Activated CD4-positive, alpha-beta memory T cell treated with anti-CD3 and anti-CD28 coated beads, Interleukin-2, amount 10 ng/mL, durations not matched to agents 7 days and 5 days (primary cell): ENCODE measurements at regions not wholly inside any gene's neighbourhood (a gene's known extent, or its start where the extent isn't known, plus 50 kb on each side); places are given as distances from the start of the nearest gene placed in this dataset.

Experiments
- CTCF ChIA-PET: fragments of 350-600 bp; sonication (Branson Sonifier 250); formaldehyde crosslinking; loops from one replicate; lab custom pipeline; 2021; ENCODE audit warnings: antibody characterized with exemption, inconsistent platforms; lab: Charles Lee
- POLR2A ChIA-PET: fragments of 350-600 bp; sonication (Branson Sonifier 250); formaldehyde crosslinking; loops from one replicate; lab custom pipeline; 2021; ENCODE audit warnings: antibody characterized with exemption; lab: Charles Lee
- DNase-seq: peaks from one replicate; pipeline ENCODE4 v3.0.0-alpha.2; 2020
- H3K27ac Mint-ChIP-seq: one replicate; pipeline ENCODE4 v1.8.0; 2021; ENCODE audit warnings: mild to moderate bottlenecking, mixed read lengths
- H3K27me3 Mint-ChIP-seq: one replicate; pipeline ENCODE4 v1.8.0; 2021; ENCODE audit warnings: mixed read lengths
- H3K36me3 Mint-ChIP-seq: one replicate; pipeline ENCODE4 v1.8.0; 2021; ENCODE audit warnings: low read depth, mixed read lengths
- H3K4me1 Mint-ChIP-seq: one replicate; pipeline ENCODE4 v1.8.0; 2021; ENCODE audit warnings: mixed read lengths
- H3K4me3 Mint-ChIP-seq: one replicate; pipeline ENCODE4 v1.8.0; 2021; ENCODE audit warnings: mild to moderate bottlenecking, mixed read lengths
- H3K9me3 Mint-ChIP-seq: one replicate; pipeline ENCODE4 v1.8.0; 2021; ENCODE audit warnings: mixed read lengths

GRCh38 chr1:104979651-104980050, 1230.0 kb downstream of the AMY1C start:
- no peak overlapping the region for H3K4me3 Mint-ChIP-seq
- H3K27me3 Mint-ChIP-seq, result no peaks in the 10 kb centered on the region
- POLR2A ChIA-PET, result no interaction called here
- DNase-seq, result no peak
- H3K4me1 Mint-ChIP-seq, result no peaks in the 10 kb centered on the region
- H3K27ac Mint-ChIP-seq, result no peak overlapping the region
- H3K9me3 Mint-ChIP-seq, result peaks cover 9% of the 10 kb centered on the region
- no peaks in the 10 kb centered on the region for H3K36me3 Mint-ChIP-seq
- CTCF ChIA-PET, result interaction anchor here (0.7 kb wide), 1 partner anchor 46 kb away, joined by 3 read pairs; no protein-coding TSS in a partner anchor

- ChIA-PET POLR2A (no interaction called here), CTCF (no interaction called here)
- H3K9me3 Mint-ChIP-seq, result peaks cover 9% of the 10 kb centered on the region
- DNase-seq, result no peak
- no peak overlapping the region for H3K27ac Mint-ChIP-seq
- H3K4me3 Mint-ChIP-seq, result no peak overlapping the region
- H3K36me3 Mint-ChIP-seq, result no peaks in the 10 kb centered on the region
- H3K27me3 Mint-ChIP-seq, result no peaks in the 10 kb centered on the region
- H3K4me1 Mint-ChIP-seq, result no peaks in the 10 kb centered on the region
Measured at GRCh38 chr1:104987210-104987609, 1237.5 kb downstream of the AMY1C start.

- CTCF ChIA-PET, result no interaction called here
- Mint-ChIP-seq H3K27ac (no peak overlapping the region), H3K27me3 (no peaks in the 10 kb centered on the region), H3K4me1 (no peaks in the 10 kb centered on the region), H3K9me3 (peaks cover 11% of the 10 kb centered on the region), H3K36me3 (no peaks in the 10 kb centered on the region), H3K4me3 (no peak overlapping the region)
- POLR2A ChIA-PET, result no interaction called here
- DNase-seq, result no peak
Measured at GRCh38 chr1:104989012-104989411, 1239.3 kb downstream of the AMY1C start.

- H3K27me3 Mint-ChIP-seq, result no peaks in the 10 kb centered on the region
- no peaks in the 10 kb centered on the region for H3K36me3 Mint-ChIP-seq
- H3K9me3 Mint-ChIP-seq, result peaks cover 6% of the 10 kb centered on the region
- no peak for DNase-seq
- H3K4me1 Mint-ChIP-seq, result no peaks in the 10 kb centered on the region
- ChIA-PET POLR2A (no interaction called here), CTCF (no interaction called here)
- H3K27ac Mint-ChIP-seq, result no peak overlapping the region
- no peak overlapping the region for H3K4me3 Mint-ChIP-seq
Measured at GRCh38 chr1:104991702-104992101, 1242.0 kb downstream of the AMY1C start.

- H3K4me3 Mint-ChIP-seq, result no peak overlapping the region
- DNase-seq, result no peak
- POLR2A ChIA-PET, result no interaction called here
- CTCF ChIA-PET, result no interaction called here
- H3K27ac Mint-ChIP-seq, result no peak overlapping the region
- no peaks in the 10 kb centered on the region for H3K27me3 Mint-ChIP-seq
- no peaks in the 10 kb centered on the region for H3K9me3 Mint-ChIP-seq
- no peaks in the 10 kb centered on the region for H3K36me3 Mint-ChIP-seq
- no peaks in the 10 kb centered on the region for H3K4me1 Mint-ChIP-seq
Measured at GRCh38 chr1:105000793-105001192, 1251.1 kb downstream of the AMY1C start.

GRCh38 chr1:105004515-105004914, 1254.8 kb downstream of the AMY1C start:
- no peak overlapping the region for H3K4me3 Mint-ChIP-seq
- H3K4me1 Mint-ChIP-seq, result no peaks in the 10 kb centered on the region
- peaks cover 3% of the 10 kb centered on the region for H3K9me3 Mint-ChIP-seq
- ChIA-PET CTCF (no interaction called here), POLR2A (no interaction called here)
- H3K27me3 Mint-ChIP-seq, result no peaks in the 10 kb centered on the region
- no peak overlapping the region for H3K27ac Mint-ChIP-seq
- no peak for DNase-seq
- H3K36me3 Mint-ChIP-seq, result no peaks in the 10 kb centered on the region

GRCh38 chr1:105005594-105006195, 1256.0 kb downstream of the AMY1C start:
- no peak overlapping the region for H3K4me3 Mint-ChIP-seq
- H3K27me3 Mint-ChIP-seq, result no peaks in the 10 kb centered on the region
- peaks cover 3% of the 10 kb centered on the region for H3K9me3 Mint-ChIP-seq
- no peaks in the 10 kb centered on the region for H3K36me3 Mint-ChIP-seq
- H3K27ac Mint-ChIP-seq, result no peak overlapping the region
- DNase-seq, result no peak
- no peaks in the 10 kb centered on the region for H3K4me1 Mint-ChIP-seq
- POLR2A ChIA-PET, result no interaction called here
- CTCF ChIA-PET, result no interaction called here

GRCh38 chr1:105017587-105017986, 1267.9 kb downstream of the AMY1C start:
- Mint-ChIP-seq H3K9me3 (peaks cover 12% of the 10 kb centered on the region), H3K27ac (no peak overlapping the region), H3K4me1 (no peaks in the 10 kb centered on the region), H3K27me3 (no peaks in the 10 kb centered on the region), H3K36me3 (no peaks in the 10 kb centered on the region), H3K4me3 (no peak overlapping the region)
- CTCF ChIA-PET, result no interaction called here
- POLR2A ChIA-PET, result no interaction called here
- no peak for DNase-seq

- DNase-seq, result no peak
- Mint-ChIP-seq H3K36me3 (no peaks in the 10 kb centered on the region), H3K27ac (no peak overlapping the region), H3K4me1 (no peaks in the 10 kb centered on the region), H3K27me3 (no peaks in the 10 kb centered on the region), H3K4me3 (no peak overlapping the region), H3K9me3 (peaks cover 11% of the 10 kb centered on the region)
- POLR2A ChIA-PET, result no interaction called here
- CTCF ChIA-PET, result no interaction called here
Measured at GRCh38 chr1:105023719-105024118, 1274.0 kb downstream of the AMY1C start.

GRCh38 chr1:105027838-105028471, 1278.3 kb downstream of the AMY1C start:
- H3K9me3 Mint-ChIP-seq, result peaks cover 7% of the 10 kb centered on the region
- DNase-seq, result no peak
- no peak overlapping the region for H3K27ac Mint-ChIP-seq
- no peaks in the 10 kb centered on the region for H3K36me3 Mint-ChIP-seq
- no peaks in the 10 kb centered on the region for H3K4me1 Mint-ChIP-seq
- ChIA-PET CTCF (no interaction called here), POLR2A (no interaction called here)
- no peak overlapping the region for H3K4me3 Mint-ChIP-seq
- H3K27me3 Mint-ChIP-seq, result no peaks in the 10 kb centered on the region

GRCh38 chr1:105072446-105072845, 1322.7 kb downstream of the AMY1C start:
- H3K4me3 Mint-ChIP-seq, result no peak overlapping the region
- ChIA-PET POLR2A (no interaction called here), CTCF (no interaction called here)
- no peak for DNase-seq
- no peaks in the 10 kb centered on the region for H3K36me3 Mint-ChIP-seq
- H3K27me3 Mint-ChIP-seq, result no peaks in the 10 kb centered on the region
- H3K27ac Mint-ChIP-seq, result no peak overlapping the region
- peaks cover 11% of the 10 kb centered on the region for H3K9me3 Mint-ChIP-seq
- no peaks in the 10 kb centered on the region for H3K4me1 Mint-ChIP-seq

GRCh38 chr1:105072850-105073249, 1323.2 kb downstream of the AMY1C start:
- H3K4me3 Mint-ChIP-seq, result no peak overlapping the region
- H3K27ac Mint-ChIP-seq, result no peak overlapping the region
- no peaks in the 10 kb centered on the region for H3K27me3 Mint-ChIP-seq
- ChIA-PET POLR2A (no interaction called here), CTCF (no interaction called here)
- no peaks in the 10 kb centered on the region for H3K4me1 Mint-ChIP-seq
- peaks cover 11% of the 10 kb centered on the region for H3K9me3 Mint-ChIP-seq
- no peaks in the 10 kb centered on the region for H3K36me3 Mint-ChIP-seq
- DNase-seq, result no peak

GRCh38 chr1:105073660-105074059, 1324.0 kb downstream of the AMY1C start:
- Mint-ChIP-seq H3K27me3 (no peaks in the 10 kb centered on the region), H3K4me3 (no peak overlapping the region), H3K4me1 (no peaks in the 10 kb centered on the region), H3K9me3 (peaks cover 11% of the 10 kb centered on the region), H3K27ac (no peak overlapping the region), H3K36me3 (no peaks in the 10 kb centered on the region)
- ChIA-PET CTCF (no interaction called here), POLR2A (no interaction called here)
- DNase-seq, result no peak

GRCh38 chr1:105083611-105084010, 1333.9 kb downstream of the AMY1C start:
- Mint-ChIP-seq H3K27ac (no peak overlapping the region), H3K4me1 (no peaks in the 10 kb centered on the region), H3K9me3 (peaks cover 1% of the 10 kb centered on the region), H3K4me3 (no peak overlapping the region), H3K27me3 (no peaks in the 10 kb centered on the region), H3K36me3 (no peaks in the 10 kb centered on the region)
- ChIA-PET CTCF (no interaction called here), POLR2A (no interaction called here)
- no peak for DNase-seq
